C4-2B (cell line): ENCODE measurements at regions not wholly inside any gene's neighbourhood (a gene's known extent, or its start where the extent isn't known, plus 50 kb on each side); places are given as distances from the start of the nearest gene placed in this dataset.

ENCODE experiments used
- ZFX ChIP-seq: fragments of 450-650 bp; IDR thresholded peaks from 2 replicates; pipeline ENCODE4 v1.6.1; 2017
- TF ChIP-seq, protein P1 (sequence below): fragments of 450-650 bp; conservative IDR thresholded peaks from 2 replicates; pipeline ENCODE4 v1.5.1; 2017; ENCODE audit warnings: mild to moderate bottlenecking

DNA sequence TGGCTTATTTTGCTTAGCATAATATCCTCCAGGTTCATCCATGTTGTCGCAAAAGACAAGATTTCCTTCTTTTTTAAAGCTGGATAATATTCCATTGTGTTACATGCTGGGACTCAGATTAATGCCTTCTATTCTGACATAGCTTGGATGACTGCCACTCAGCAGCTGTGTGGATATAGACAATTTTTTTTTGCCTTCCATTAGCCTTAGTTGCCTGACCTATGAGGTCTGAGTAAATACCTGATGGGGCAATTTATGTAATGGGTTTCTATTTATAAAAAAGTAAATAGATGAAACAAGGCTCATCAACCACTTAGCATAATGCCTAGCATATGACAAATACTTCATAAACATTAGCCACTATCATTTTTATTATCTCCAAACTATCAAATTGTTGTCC, 515.4 kb downstream of the ZNF674 start:
- TF ChIP-seq, protein P1, sequence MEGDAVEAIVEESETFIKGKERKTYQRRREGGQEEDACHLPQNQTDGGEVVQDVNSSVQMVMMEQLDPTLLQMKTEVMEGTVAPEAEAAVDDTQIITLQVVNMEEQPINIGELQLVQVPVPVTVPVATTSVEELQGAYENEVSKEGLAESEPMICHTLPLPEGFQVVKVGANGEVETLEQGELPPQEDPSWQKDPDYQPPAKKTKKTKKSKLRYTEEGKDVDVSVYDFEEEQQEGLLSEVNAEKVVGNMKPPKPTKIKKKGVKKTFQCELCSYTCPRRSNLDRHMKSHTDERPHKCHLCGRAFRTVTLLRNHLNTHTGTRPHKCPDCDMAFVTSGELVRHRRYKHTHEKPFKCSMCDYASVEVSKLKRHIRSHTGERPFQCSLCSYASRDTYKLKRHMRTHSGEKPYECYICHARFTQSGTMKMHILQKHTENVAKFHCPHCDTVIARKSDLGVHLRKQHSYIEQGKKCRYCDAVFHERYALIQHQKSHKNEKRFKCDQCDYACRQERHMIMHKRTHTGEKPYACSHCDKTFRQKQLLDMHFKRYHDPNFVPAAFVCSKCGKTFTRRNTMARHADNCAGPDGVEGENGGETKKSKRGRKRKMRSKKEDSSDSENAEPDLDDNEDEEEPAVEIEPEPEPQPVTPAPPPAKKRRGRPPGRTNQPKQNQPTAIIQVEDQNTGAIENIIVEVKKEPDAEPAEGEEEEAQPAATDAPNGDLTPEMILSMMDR = no peak
- TF ChIP-seq ZFX = no peak
